ENCODE measurements at regions not wholly inside any gene's neighbourhood (a gene's known extent, or its start where the extent isn't known, plus 50 kb on each side); places are given as distances from the start of the nearest gene placed in this dataset.

- TF ChIP-seq ZFX (IDR thresholded peaks at IDR 0.05; ENCODE audit: borderline replicate concordance) = no peak
- TF ChIP-seq CTCF (IDR thresholded peaks at IDR 0.05) = no peak
- H3K27ac ChIP-seq = no peak overlapping the region
Observed at GRCh38 chr1:221303623-221304022, 424.4 kb downstream of the HLX start.

GRCh38 chr1:221306239-221306638 lies 427.0 kb downstream of the HLX start:
- no peak overlapping the region for H3K27ac ChIP-seq
- TF ChIP-seq CTCF (IDR thresholded peaks at IDR 0.05) (no peak), ZFX (IDR thresholded peaks at IDR 0.05; ENCODE audit: borderline replicate concordance) (no peak)

- TF ChIP-seq CTCF (IDR thresholded peaks at IDR 0.05) = no peak
- TF ChIP-seq ZFX (IDR thresholded peaks at IDR 0.05; ENCODE audit: borderline replicate concordance) = no peak
- H3K27ac ChIP-seq = no peak overlapping the region
Observed at GRCh38 chr1:221308534-221309511, 429.6 kb downstream of the HLX start.

- TF ChIP-seq CTCF (IDR thresholded peaks at IDR 0.05) = no peak
- no peak for TF ChIP-seq ZFX (IDR thresholded peaks at IDR 0.05; ENCODE audit: borderline replicate concordance)
- no peak overlapping the region for H3K27ac ChIP-seq
Observed at GRCh38 chr1:221309723-221310122, 430.5 kb downstream of the HLX start.

GRCh38 chr1:221310180-221310579 lies 430.9 kb downstream of the HLX start:
- H3K27ac ChIP-seq = no peak overlapping the region
- TF ChIP-seq CTCF (IDR thresholded peaks at IDR 0.05) (no peak), ZFX (IDR thresholded peaks at IDR 0.05; ENCODE audit: borderline replicate concordance) (no peak)

GRCh38 chr1:221315330-221315729 lies 426.6 kb downstream of the DUSP10 start:
- TF ChIP-seq CTCF (IDR thresholded peaks at IDR 0.05) = no peak
- no peak for TF ChIP-seq ZFX (IDR thresholded peaks at IDR 0.05; ENCODE audit: borderline replicate concordance)
- no peak overlapping the region for H3K27ac ChIP-seq

GRCh38 chr1:221316491-221317056 lies 425.3 kb downstream of the DUSP10 start:
- TF ChIP-seq ZFX (IDR thresholded peaks at IDR 0.05; ENCODE audit: borderline replicate concordance) (no peak), CTCF (IDR thresholded peaks at IDR 0.05) (no peak)
- no peak overlapping the region for H3K27ac ChIP-seq
